ENCODE measurements at regions not wholly inside any gene's neighbourhood (a gene's known extent, or its start where the extent isn't known, plus 50 kb on each side); places are given as distances from the start of the nearest gene placed in this dataset.
"Not testable (repeated sequence)": the region's sequence is repeated elsewhere in the genome, so short reads cannot be mapped to it uniquely, and the experiment has no call there.

GRCh38 chr20:59462249-59462648, 142.1 kb upstream of the PHACTR3 start:
- no peak for DNase-seq (ENCODE audit: low spot score)

GRCh38 chr20:59463541-59463940, 140.8 kb upstream of the PHACTR3 start:
- DNase-seq (ENCODE audit: low spot score): no peak

GRCh38 chr20:59466107-59466815, 138.1 kb upstream of the PHACTR3 start:
- no peak for DNase-seq (ENCODE audit: low spot score)

- DNase-seq (ENCODE audit: low spot score): no peak
Observed at GRCh38 chr20:59468831-59469230, 135.5 kb upstream of the PHACTR3 start.

GRCh38 chr20:59469267-59470252, 134.8 kb upstream of the PHACTR3 start:
- DNase-seq (ENCODE audit: low spot score): no peak

- DNase-seq (ENCODE audit: low spot score): no peak
Observed at GRCh38 chr20:59470521-59470920, 133.8 kb upstream of the PHACTR3 start.

GRCh38 chr20:59471653-59472421, 132.5 kb upstream of the PHACTR3 start:
- no peak for DNase-seq (ENCODE audit: low spot score)

- no peak for DNase-seq (ENCODE audit: low spot score)
Observed at GRCh38 chr20:59473742-59474141, 130.6 kb upstream of the PHACTR3 start.

GRCh38 chr20:59481067-59481466, 123.3 kb upstream of the PHACTR3 start:
- no peak for DNase-seq (ENCODE audit: low spot score)

GRCh38 chr20:59481477-59482018, 122.8 kb upstream of the PHACTR3 start:
- DNase-seq (ENCODE audit: low spot score): no peak

- DNase-seq (ENCODE audit: low spot score): no peak
Observed at GRCh38 chr20:59482351-59483187, 121.8 kb upstream of the PHACTR3 start.

- DNase-seq (ENCODE audit: low spot score): no peak
Observed at GRCh38 chr20:59483481-59483880, 120.9 kb upstream of the PHACTR3 start.

GRCh38 chr20:59484228-59484627, 120.1 kb upstream of the PHACTR3 start:
- DNase-seq (ENCODE audit: low spot score): no peak

GRCh38 chr20:59485576-59486454, 118.5 kb upstream of the PHACTR3 start:
- no peak for DNase-seq (ENCODE audit: low spot score)

GRCh38 chr20:59488459-59488858, 115.9 kb upstream of the PHACTR3 start:
- not testable (repeated sequence) for DNase-seq (ENCODE audit: low spot score)

- not testable (repeated sequence) for DNase-seq (ENCODE audit: low spot score)
Observed at GRCh38 chr20:59490196-59491004, 113.9 kb upstream of the PHACTR3 start.

- DNase-seq (ENCODE audit: low spot score): no peak
Observed at GRCh38 chr20:59491884-59492283, 112.5 kb upstream of the PHACTR3 start.

- DNase-seq (ENCODE audit: low spot score): no peak
Observed at GRCh38 chr20:59493926-59494325, 110.4 kb upstream of the PHACTR3 start.

GRCh38 chr20:59495166-59495565, 109.2 kb upstream of the PHACTR3 start:
- DNase-seq (ENCODE audit: low spot score): no peak

All from activated CD4-positive, alpha-beta T cell treated with anti-CD3 and anti-CD28 coated beads, Interleukin-2, Interleukin-4, amounts not matched to agents 100 ng/mL and 50 ng/mL, durations not matched to agents 16 hours and 8 hours (primary cell).